ENCODE measurements at regions not wholly inside any gene's neighbourhood (a gene's known extent, or its start where the extent isn't known, plus 50 kb on each side); places are given as distances from the start of the nearest gene placed in this dataset.
A peak's percentile ranks its signal among the peaks of the same experiment; 100 is the strongest.

DNA sequence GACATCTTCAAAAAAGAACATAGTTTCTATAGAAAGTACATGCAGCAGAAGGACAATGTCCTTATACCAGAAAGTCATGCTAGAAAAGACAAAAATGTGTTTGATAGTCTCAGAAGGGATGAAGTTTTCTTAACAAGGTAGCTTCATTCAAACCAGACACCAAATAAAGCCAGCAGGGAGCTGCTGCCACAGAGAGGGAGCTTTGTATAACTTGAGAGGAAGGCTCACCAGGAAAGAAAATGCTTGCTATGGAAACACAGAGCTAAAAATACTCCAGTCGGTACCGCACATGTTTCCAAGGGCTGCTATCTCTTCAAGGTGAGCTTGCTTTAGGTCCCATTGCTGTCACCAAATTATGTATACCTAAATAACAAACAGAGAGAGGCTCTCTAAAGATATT lies 1074.8 kb upstream of the ALCAM start:
- CTCF ChIA-PET = interaction anchor here (0.6 to 2.3 kb wide), 5 partner anchors 10 to 848 kb away, joined by 3 to 9 read pairs (median 3); no protein-coding TSS in a partner anchor
- 93% methylated on average over 2 of the region's 2 CpGs for WGBS (ENCODE audit: insufficient coverage, insufficient replicate concordance, low lambda C conversion rate, missing lambda C conversion rate)
- RAD21 ChIA-PET (ENCODE audit: unreplicated experiment) = interaction anchor here (0.6 to 1.4 kb wide), 2 partner anchors 19 to 258 kb away, joined by 3 read pairs; no protein-coding TSS in a partner anchor
- DNase-seq (ENCODE audit: low read depth, low spot score) (no peak), ATAC-seq (peak; percentile 22), FAIRE-seq (no peak)
- Histone ChIP-seq H4K20me1 (ENCODE audit: control insufficient read depth, insufficient read depth) (no peaks in the 10 kb centered on the region), H3K9ac (ENCODE audit: control insufficient read depth, insufficient read depth, low read length) (0 out of 2 replicates have a peak overlapping the region, but pooled peaks have one; percentile 21), H3K36me3 (ENCODE audit: control insufficient read depth in 2 of 2, insufficient read depth in 2 of 2, low read length in 1 of 2) (no peaks in the 10 kb centered on the region), H3K4me2 (ENCODE audit: control insufficient read depth, insufficient read depth) (peak overlapping the region; percentile 76), H3K9me3 (replicated peaks; ENCODE audit: control insufficient read depth, insufficient read depth, low read length) (no peaks in the 10 kb centered on the region; the same call in 1 of the 3 replicates), H3K27me3 (replicated peaks in 1 of 2; ENCODE audit: control insufficient read depth in 2 of 2, insufficient read depth in 2 of 2, low read length in 1 of 2) (no peaks in the 10 kb centered on the region), H3K4me3 (no peak overlapping the region), H2AFZ (ENCODE audit: control insufficient read depth, low read depth, low read length) (peak overlapping the region; percentile 90), H3K79me2 (ENCODE audit: control insufficient read depth, insufficient read depth, low read length) (no peaks in the 10 kb centered on the region), H3K27ac (ENCODE audit: control insufficient read depth, insufficient read depth) (peak overlapping the region; percentile 42; the same call in 1 of the 2 replicates), H3K4me1 (ENCODE audit: control insufficient read depth, insufficient read depth, low read length) (no peaks in the 10 kb centered on the region)
- POLR2A ChIA-PET = interaction anchor here (0.5 kb wide), 1 partner anchor 202 kb away, joined by 3 read pairs; no protein-coding TSS in a partner anchor
- intact Hi-C loops (cut with micrococcal nuclease; ENCODE audit: unreplicated experiment) = no loop called here
- BruUV-seq (replicated peaks) = no TSS peak
- SMC1A ChIA-PET (ENCODE audit: uncharacterized antibody, unreplicated experiment) = interaction anchor here (1.3 to 1.5 kb wide), 3 partner anchors 16 to 228 kb away, joined by 4 to 6 read pairs (median 4); no protein-coding TSS in a partner anchor
- in situ Hi-C loops (cut with MboI) = loop anchor here (25.0 kb wide), 1 partner anchor 1220 kb away; no protein-coding TSS in a partner anchor
- TF ChIP-seq ZNF24 (IDR thresholded peaks at IDR 0.05) (no peak), MYB (IDR thresholded peaks at IDR 0.05; ENCODE audit: borderline replicate concordance, low read depth, low read length) (no peak), CEBPB (IDR thresholded peaks at IDR 0.05; ENCODE audit: borderline replicate concordance in 1 of 2, low read depth in 2 of 2, low read length in 2 of 2) (no peak), SREBF2 (IDR thresholded peaks at IDR 0.05; ENCODE audit: low read length) (no peak), NR2F1 (conservative IDR thresholded peaks at IDR 0.05) (no peak), YY1 (IDR thresholded peaks at IDR 0.05; ENCODE audit: low read depth, low read length) (no peak), KLF5 (IDR thresholded peaks at IDR 0.05; ENCODE audit: partially characterized antibody) (no peak), SP1 (IDR thresholded peaks at IDR 0.05; ENCODE audit: low read depth, low read length) (no peak), SMC3 (IDR thresholded peaks at IDR 0.05; ENCODE audit: borderline replicate concordance, low read length) (no peak), ZBED1 (IDR thresholded peaks at IDR 0.05; ENCODE audit: borderline replicate concordance) (no peak)
- TF ChIP-seq, protein P1, sequence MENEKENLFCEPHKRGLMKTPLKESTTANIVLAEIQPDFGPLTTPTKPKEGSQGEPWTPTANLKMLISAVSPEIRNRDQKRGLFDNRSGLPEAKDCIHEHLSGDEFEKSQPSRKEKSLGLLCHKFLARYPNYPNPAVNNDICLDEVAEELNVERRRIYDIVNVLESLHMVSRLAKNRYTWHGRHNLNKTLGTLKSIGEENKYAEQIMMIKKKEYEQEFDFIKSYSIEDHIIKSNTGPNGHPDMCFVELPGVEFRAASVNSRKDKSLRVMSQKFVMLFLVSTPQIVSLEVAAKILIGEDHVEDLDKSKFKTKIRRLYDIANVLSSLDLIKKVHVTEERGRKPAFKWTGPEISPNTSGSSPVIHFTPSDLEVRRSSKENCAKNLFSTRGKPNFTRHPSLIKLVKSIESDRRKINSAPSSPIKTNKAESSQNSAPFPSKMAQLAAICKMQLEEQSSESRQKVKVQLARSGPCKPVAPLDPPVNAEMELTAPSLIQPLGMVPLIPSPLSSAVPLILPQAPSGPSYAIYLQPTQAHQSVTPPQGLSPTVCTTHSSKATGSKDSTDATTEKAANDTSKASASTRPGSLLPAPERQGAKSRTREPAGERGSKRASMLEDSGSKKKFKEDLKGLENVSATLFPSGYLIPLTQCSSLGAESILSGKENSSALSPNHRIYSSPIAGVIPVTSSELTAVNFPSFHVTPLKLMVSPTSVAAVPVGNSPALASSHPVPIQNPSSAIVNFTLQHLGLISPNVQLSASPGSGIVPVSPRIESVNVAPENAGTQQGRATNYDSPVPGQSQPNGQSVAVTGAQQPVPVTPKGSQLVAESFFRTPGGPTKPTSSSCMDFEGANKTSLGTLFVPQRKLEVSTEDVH (IDR thresholded peaks at IDR 0.05; ENCODE audit: low read depth, partially characterized antibody) = no peak
- TF ChIP-seq, protein P2, sequence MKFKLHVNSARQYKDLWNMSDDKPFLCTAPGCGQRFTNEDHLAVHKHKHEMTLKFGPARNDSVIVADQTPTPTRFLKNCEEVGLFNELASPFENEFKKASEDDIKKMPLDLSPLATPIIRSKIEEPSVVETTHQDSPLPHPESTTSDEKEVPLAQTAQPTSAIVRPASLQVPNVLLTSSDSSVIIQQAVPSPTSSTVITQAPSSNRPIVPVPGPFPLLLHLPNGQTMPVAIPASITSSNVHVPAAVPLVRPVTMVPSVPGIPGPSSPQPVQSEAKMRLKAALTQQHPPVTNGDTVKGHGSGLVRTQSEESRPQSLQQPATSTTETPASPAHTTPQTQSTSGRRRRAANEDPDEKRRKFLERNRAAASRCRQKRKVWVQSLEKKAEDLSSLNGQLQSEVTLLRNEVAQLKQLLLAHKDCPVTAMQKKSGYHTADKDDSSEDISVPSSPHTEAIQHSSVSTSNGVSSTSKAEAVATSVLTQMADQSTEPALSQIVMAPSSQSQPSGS (IDR thresholded peaks at IDR 0.05; ENCODE audit: low read length) = no peak
- TF ChIP-seq, protein P3, sequence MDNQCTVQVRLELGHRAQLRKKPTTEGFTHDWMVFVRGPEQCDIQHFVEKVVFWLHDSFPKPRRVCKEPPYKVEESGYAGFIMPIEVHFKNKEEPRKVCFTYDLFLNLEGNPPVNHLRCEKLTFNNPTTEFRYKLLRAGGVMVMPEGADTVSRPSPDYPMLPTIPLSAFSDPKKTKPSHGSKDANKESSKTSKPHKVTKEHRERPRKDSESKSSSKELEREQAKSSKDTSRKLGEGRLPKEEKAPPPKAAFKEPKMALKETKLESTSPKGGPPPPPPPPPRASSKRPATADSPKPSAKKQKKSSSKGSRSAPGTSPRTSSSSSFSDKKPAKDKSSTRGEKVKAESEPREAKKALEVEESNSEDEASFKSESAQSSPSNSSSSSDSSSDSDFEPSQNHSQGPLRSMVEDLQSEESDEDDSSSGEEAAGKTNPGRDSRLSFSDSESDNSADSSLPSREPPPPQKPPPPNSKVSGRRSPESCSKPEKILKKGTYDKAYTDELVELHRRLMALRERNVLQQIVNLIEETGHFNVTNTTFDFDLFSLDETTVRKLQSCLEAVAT (IDR thresholded peaks at IDR 0.05) = no peak
- TF ChIP-seq, protein P4, sequence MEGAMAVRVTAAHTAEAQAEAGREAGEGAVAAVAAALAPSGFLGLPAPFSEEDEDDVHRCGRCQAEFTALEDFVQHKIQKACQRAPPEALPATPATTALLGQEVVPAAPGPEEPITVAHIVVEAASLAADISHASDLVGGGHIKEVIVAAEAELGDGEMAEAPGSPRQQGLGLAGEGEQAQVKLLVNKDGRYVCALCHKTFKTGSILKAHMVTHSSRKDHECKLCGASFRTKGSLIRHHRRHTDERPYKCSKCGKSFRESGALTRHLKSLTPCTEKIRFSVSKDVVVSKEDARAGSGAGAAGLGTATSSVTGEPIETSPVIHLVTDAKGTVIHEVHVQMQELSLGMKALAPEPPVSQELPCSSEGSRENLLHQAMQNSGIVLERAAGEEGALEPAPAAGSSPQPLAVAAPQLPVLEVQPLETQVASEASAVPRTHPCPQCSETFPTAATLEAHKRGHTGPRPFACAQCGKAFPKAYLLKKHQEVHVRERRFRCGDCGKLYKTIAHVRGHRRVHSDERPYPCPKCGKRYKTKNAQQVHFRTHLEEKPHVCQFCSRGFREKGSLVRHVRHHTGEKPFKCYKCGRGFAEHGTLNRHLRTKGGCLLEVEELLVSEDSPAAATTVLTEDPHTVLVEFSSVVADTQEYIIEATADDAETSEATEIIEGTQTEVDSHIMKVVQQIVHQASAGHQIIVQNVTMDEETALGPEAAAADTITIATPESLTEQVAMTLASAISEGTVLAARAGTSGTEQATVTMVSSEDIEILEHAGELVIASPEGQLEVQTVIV (IDR thresholded peaks at IDR 0.05; ENCODE audit: borderline replicate concordance, partially characterized antibody) = no peak
- TF ChIP-seq, protein P5, sequence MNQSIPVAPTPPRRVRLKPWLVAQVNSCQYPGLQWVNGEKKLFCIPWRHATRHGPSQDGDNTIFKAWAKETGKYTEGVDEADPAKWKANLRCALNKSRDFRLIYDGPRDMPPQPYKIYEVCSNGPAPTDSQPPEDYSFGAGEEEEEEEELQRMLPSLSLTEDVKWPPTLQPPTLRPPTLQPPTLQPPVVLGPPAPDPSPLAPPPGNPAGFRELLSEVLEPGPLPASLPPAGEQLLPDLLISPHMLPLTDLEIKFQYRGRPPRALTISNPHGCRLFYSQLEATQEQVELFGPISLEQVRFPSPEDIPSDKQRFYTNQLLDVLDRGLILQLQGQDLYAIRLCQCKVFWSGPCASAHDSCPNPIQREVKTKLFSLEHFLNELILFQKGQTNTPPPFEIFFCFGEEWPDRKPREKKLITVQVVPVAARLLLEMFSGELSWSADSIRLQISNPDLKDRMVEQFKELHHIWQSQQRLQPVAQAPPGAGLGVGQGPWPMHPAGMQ (IDR thresholded peaks at IDR 0.05; ENCODE audit: borderline replicate concordance) = no peak
